Mucosa of gallbladder (tissue), 1 donor: ENCODE measurements at regions not wholly inside any gene's neighbourhood (a gene's known extent, or its start where the extent isn't known, plus 50 kb on each side); places are given as distances from the start of the nearest gene placed in this dataset.
"Not testable (repeated sequence)": the region's sequence is repeated elsewhere in the genome, so short reads cannot be mapped to it uniquely, and the experiment has no call there.

Experiments
- DNase-seq: peaks from one replicate; pipeline ENCODE4 v3.0.0-alpha.2; 2020; ENCODE audit warnings: low spot score
- donor health status: DM: no; HTN: no; CAD: no.

DNA sequence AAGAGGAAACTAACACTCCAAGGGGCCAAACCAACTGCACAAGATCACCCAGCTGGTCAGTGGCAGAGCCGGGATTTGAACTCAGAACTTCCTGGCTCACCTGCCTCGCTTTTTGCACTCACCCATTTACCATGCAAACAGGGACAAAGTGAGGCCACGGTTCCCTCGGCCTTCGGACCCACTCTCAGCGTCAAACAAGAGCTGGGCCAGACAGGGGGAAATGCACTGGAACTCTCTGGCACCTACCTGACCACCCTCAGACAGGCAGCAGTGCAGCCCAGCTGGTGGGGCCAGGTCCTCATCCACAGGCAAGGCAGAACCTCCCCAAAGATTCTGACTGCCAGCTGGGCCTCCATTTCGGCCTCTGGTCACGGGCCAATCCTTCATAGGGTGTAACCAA, 93.7 kb upstream of the SRSF6 start:
- DNase-seq, result no peak

DNA sequence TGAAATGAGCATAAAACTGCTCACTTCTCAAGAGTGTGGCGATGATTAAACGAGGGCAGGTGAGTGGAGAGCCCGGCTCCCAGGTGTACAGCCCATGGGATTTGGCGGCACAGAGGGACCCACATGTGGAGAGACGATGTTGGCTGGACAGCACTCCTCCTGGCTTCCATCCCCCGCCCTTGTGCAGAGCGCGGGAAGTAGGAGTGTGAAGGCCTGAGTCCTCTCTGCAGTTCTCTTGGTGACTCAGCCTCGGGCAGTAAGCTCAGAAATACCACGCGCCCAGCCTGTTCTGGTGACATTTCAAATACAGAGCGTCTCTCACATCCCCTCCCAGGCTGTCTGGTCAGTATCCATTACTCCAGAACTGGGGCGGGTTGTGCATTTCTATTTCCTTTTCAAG, 94.2 kb upstream of the SRSF6 start:
- DNase-seq, result no peak

DNA sequence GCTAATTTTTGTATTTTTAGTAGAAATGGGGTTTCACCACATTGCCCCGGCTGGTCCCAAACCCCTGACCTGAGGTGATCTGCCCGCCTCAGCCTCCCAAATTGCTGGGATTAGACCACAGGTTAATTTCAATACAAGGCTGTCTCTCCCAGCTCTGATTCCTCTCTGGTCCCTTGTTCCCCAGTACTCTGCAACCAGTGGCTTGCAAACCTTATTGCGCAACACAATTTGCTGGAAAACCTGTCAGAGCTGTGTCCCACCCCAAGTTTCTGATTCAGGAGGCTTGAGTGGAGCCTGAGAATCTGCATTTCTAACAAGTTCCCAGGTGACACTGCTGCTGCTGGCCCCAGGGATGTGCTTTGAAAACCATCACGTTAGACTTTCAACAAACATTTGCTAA, 96.2 kb upstream of the SRSF6 start:
- DNase-seq, result no peak

DNA sequence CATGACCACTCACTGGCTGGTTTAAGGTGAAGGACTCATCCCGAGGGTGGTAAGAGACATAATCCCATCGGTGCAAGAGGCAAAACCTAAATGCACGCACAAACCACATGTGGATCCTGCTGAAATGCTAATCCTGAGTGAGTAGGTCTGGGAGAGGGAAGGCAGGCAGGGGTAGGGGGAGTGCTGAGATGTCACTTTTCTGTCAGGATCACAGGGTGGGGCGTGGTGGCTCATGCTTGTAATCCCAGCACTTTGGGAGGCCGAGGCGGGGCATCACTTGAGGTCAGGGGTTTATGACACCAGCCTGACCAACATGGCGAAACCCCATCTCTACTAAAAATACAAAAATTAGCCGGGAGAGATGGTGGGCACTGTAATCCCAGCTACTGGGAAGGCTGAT, 97.7 kb upstream of the SRSF6 start:
- no peak for DNase-seq

DNA sequence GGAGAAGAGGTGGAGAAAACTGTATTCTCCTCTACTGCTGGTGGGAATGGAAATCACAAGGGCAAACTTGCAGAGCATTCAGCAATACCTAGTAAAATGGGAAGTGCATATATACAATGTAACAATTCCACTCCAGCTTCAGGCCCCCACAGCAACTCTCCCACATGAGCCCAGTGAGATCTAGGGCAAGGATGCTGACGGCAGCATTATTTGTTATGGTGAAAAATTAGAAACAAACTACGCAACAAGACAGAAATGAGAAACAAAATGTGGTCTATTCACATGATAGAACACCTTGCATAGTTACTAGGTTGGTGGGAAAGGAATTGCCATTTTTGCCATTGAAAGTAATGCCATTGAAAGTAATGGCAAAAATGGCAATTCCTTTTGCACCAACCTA, 98.9 kb upstream of the SRSF6 start:
- no peak for DNase-seq

DNA sequence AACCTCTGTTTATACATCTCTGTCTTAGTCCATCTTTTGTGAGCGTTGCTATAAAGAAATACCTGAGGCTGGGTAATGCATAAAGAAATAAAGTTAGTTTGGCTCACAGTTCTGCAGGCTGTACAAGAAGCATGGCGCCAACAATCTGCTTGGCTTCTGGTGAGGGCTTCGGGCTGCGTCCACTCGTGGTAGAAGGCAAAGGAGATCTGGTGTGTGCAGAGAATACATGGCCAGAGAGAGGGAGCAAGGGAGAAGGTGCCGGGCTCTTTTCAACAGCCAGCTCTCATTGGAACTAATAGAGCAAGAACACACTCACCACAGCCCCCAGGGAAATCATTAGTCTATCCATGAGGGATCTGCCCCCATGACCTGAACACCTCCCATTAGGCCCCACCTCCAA, 100.3 kb upstream of the SRSF6 start:
- no peak for DNase-seq

DNA sequence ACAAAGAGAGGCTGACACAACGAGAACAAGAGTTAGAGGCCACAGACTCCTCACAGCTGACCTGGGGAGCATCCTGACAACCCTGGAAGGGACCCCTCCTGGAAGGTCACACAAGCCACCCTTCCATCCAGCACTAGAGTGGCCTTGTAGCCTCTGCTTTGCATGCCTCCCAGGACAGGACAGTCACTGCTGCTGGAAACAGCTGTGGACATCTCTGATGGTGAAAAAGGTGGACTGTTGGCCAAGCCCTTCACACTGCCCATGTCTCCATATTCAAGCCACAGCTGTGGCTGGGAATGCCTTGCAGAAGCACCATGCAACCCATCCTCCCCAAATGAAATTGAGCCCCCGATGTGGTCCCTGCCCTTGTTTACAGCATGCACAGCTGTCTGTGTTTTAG, 102.1 kb upstream of the SRSF6 start:
- DNase-seq, result no peak

DNA sequence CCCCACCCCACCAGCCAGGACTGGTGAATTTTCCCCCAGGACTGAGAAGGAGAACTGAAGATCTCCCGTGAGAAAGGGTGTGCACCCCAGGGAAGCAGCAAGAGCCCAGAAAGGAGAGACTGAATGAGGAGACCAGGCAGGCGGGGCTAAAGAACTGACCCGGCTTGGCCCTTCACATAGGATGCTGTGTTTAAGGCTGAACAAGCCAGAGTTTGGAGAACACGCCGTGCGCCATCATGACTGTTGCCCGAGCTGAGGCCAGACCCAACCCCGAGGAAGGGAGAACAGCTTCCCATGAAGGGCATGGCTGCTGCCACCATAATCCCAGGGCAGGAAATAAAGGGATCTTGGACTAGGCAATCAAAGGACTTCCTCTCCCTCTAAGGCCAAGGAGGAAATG, 104.7 kb upstream of the SRSF6 start:
- no peak for DNase-seq

DNA sequence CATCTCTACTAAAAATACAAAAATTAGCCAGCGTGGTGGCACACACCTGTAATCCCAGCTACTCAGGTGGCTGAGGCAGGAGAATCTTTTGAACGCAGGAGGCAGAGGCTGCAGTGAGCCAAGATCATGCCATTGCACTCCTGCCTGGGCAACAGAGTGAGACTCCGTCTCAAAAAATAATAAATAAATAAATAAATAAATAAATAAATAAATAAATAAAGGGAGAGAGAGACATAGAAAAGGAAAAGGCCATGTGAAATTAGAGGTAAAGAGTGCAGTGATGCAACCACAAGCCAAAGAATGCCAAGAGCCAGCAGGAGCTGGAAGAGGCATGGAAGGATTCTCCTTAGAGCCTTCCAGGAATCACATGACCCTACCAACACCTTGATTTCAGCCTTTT, 107.0 kb upstream of the SRSF6 start:
- DNase-seq, result not testable (repeated sequence)

DNA sequence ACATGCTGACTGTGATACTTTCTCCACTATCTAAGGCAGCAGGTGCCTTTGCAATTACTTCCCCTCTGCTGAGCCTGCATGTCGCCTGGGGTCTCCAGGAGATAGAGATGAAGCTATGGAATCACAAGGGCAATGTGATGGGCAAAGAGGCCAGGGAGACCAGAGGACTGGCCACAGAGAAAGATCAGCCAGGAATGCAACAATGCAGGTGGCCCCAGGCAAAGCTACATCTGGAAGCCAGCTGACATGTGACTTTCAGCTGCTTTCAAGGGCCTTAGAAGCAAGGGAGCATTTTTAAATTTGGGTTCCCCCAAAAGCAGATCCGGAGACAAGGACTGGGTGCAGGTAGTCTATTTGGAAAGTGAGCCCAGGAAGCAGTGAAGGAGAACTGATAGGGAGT, 107.9 kb upstream of the SRSF6 start:
- no peak for DNase-seq

DNA sequence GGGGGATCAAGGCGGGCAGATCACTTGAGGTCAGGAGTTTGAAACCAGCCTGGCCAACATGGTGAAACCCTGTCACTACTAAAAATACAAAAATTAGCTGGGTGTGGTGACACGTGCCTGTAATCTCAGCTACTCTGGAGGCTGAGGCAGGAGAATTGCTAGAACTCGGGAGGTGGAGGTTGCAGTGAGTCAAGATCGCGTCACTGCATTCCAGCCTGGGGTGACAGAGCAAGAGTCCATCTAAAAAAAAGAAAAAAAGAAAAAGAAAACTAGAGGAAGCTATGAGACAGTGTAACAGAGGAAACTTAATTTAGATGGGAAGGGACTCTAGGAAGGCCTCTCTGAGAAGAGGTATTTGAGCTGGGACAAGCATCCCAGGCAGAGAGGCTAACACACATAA, 109.9 kb upstream of the SRSF6 start:
- DNase-seq, result not testable (repeated sequence)

DNA sequence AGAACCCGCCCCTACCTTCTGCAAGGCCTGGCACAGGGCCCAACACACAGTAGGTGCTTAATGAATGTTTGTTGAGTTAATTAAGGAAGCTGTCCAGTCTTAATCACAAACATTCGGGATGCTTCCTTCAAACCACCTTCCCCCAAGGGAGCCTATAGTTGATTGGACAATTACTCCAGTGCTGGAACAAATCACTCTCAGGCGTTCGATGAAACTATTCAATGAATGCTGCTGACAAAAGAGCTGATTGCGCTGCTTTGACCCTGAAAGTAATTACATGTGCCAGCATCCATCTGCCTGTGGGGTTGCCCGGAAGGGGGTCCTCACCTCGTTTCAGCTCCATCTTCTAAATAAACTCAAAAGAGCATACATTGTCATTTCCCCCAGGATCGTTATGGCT, 112.0 kb upstream of the SRSF6 start:
- DNase-seq, result no peak

DNA sequence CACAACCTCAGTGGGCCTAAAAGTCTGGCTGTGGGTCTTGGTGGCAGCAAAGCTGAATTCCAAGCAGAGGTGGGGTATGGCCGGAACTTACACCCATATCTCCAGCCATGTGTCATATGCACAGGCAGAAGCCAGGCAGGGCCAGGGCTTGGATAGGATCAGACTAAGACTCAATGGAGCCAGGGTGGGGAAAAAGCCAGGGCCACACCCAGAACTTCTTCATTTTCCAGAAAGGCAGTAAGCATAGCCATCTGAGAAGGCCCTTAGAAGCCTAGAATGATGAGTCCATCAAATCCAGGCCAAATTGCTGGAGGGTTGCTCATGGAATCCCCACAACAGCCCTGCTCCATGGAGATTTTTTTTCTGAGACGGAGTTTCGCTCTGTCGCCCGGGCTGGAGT, 116.2 kb upstream of the SRSF6 start:
- no peak for DNase-seq

DNA sequence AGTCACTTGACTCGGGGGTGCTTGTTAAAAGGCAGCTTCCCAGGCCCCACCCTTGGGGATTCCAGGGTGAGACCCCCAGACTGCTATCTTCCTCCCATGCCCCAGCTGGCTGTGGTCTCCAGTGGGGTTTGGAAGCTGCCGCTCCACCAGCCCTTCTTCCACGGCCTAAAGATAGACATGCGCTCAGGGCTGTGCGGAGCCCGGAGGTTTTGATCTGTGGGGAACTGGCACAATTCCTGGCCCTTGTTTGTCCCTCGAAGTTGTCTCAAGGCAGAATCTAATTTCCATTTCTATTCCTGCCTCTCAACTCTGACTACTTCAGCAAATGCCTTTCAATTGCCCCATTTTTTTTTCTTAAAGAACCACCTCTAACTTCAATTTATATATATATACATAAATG, 120.7 kb upstream of the SRSF6 start:
- DNase-seq, result no peak

DNA sequence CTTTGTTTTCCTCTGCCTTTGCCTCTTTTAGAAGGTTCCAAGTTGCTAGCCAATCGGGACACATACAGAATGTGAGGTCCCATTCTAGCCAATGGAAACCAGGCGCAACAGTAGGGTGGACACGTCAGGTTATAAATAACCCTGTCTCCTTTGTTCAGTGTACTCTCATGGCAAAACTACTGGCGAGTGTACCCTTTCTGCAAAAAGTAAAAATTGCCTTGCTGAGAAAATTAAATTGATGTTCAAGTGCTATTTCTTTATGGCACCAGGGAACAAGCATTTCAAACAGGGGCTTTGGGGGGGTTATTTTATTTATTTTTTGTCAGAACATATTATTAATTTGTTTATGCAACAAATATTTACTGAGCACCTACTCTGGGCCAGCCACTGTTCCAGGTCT, 123.6 kb upstream of the SRSF6 start:
- DNase-seq, result no peak

DNA sequence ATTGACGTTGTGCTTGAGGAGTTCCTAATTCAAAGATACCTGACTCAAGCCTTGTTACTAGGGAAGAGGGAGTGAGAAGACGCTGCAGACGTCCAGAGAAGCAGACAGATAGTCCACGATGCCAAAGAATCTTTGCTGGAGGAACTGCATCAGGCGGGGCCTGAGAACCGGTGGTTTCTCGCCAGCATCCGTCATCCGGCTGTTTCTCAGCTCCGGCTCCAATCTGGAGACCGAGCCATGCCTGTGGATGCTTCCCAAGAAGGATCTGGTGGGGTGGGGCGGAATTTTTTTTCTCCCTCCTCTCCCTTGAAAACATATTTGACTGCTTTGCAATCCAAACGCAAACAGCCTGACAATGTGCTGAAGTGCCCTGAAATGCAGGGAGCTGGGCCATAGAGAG, 125.8 kb upstream of the SRSF6 start:
- DNase-seq, result peak; percentile 46

DNA sequence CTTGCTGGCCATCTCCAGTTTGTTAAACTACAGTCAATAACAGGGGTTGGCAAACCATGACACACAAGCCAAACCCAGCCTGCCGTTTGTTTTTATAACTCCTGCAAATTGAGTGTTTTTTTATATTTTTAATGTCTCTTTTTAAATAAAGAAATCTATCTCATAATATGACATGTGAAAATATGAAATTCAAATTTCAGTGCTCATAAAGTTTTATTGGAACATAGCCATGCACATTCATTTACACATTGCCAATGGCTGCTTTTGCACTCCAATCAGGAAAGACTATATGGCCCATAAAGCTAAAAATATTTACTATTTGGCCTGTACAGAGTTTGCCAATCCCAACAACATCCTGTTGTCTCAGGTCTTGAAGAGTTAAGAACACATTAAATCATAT, 129.0 kb upstream of the SRSF6 start:
- no peak for DNase-seq

DNA sequence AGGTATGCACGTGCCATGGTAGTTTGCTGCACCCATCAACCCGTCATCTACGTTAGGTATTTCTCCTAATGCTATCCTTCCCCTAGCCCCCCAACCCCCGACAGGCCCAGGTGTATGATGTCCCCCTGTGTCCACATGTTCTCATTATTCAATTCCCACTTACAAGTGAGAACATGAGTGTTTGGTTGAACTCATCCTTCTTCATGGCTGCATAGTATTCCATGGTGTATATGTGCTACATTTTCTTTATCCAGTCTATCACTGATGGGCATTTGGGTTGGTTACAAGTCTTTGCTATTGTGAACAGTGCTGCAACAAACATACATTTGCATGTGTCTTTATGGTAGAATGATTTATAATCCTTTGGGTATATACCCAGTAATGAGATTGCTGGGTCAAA, 130.5 kb upstream of the SRSF6 start:
- not testable (repeated sequence) for DNase-seq

DNA sequence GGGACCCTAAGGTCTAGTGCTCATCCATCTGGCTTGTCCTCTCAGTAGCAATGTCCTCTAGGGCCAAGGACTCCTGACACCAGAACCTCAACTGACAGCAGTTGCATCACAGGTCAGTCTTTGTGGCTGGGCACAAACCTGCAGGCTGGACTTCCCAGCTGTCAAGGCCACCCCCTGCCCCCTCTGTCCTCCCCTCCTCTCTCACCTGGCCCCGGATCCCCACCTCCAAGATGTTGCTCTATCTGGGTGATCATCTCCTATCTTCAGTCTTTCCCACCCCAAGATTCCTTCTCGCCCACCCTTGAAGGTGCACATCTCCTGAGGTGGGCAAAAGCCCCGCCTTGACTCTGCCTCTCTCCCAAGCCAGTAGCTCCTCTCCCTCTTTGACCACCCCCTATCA, 131.8 kb upstream of the SRSF6 start:
- no peak for DNase-seq

DNA sequence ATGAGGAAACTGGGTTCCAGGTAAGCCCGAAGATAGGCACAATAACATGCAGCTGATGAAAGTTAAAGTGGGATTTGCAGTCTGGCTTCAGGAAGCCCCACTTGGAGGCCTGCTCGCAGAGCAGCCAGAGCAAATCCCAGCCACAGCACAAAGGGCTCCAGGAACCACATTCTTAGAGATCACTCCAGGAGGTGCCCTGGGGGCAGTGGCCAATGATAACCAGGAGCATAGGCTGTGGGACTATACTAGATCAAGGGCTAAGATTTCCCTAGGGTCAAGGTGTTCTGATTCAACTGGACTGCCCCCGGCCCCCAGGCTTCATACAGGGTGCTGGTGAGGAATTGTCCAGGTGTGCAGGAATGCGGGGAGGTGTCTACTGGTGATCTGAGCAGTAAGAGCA, 133.9 kb upstream of the PTPRT start:
- no peak for DNase-seq

DNA sequence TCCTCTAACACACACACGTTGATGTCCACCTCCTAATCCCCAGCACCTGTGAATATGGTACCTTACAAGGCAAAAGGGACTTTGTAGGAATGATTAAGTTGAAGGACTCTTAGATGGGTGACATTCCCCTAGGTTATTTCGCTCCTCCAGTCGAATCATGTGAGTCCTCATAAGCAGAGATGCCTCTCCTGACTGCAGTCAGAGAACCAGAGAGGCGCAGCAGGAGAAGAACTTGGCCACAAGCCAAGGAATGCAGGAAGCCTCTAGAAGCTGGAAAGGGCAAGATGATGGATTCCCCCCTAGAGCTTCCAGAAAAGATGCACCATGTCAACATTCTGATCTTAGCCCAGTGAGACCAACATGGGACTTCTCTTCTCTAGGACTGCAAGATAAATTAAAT, 133.1 kb upstream of the PTPRT start:
- no peak for DNase-seq

DNA sequence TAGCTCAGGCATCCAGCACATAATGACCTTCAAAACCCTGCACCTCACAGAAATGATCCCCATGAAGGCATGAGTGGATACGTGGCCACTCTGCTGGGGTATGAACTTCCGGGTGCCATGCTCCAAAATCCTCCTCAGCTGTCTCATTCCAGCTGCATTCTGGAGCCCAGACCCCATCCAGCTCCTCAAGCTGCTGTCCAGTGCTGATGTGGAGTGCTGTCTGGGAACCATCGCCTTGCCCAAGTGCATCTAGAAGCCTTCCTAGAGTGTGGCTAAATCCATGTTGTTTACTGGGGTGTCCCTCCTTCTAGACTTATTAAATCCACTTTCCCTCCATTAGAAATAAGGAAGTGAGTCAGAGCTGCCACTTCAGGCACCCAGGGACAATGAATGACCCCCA, 130.8 kb upstream of the PTPRT start:
- DNase-seq, result no peak

DNA sequence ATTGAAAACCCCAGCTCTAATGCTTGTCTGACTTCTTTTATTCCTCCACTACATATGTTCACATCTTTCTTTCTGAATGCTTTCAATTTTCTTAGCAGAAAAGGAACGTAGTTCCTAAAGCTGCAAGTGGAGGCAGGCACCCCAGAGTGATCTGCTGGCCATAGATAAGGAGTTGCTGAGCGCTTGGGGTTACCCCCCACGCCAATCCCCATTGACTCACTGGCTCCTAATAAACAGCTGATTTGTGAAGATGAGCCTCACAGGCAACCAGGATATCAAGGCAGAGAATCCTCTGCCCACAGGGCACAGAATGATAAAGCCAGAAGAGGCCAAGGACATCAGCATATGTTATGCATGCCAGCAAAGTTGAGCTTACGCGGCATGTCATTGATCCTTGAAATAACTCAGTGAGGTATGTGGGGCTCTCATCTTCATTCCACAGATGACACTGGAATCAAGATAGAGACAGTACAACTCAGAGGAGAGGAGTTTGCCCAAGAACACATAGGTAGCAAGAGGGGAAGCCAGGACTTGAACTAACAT, 129.1 kb upstream of the PTPRT start:
- no peak for DNase-seq

DNA sequence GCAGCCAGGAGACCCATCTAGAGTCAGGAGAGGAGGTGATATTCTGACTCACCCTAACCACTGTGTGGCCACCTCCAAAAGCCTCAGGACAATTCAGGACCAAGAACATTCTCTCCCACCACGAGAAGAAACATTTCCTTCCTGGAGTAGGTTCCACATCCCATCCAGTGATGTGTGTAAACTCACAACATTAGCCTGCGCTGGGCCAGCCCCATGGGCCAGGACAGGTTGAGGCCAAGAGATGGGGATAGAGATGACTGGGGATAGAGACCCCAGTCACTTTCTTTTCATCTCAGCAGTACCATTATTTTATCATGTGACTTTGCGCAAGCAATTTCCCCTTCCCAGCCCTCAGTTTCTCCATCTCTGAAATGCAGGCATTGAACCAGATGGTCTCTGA, 126.6 kb upstream of the PTPRT start:
- no peak for DNase-seq

DNA sequence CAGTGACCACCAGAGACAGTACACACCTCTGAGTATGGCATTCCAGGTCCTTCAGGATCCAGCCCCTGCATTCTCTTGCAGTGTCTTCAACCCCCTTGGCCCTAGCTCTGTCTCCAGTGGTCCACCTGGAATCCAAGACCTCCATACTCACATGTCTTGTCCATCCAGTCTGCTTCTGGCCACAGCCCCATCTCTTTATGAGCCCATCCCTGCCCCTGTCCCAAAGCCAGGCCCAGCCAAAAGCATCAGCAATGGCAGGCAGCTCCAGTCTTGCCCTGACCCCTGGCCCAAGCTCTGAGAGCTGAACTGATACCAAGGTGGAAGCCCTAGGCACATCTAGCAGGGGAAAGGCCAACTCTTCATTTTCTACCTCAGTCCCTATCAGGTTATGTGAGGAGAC, 119.6 kb upstream of the PTPRT start:
- no peak for DNase-seq
